RWPE1 (cell line): ENCODE measurements at regions not wholly inside any gene's neighbourhood (a gene's known extent, or its start where the extent isn't known, plus 50 kb on each side); places are given as distances from the start of the nearest gene placed in this dataset.

Experiments
- CTCF ChIA-PET: fragments of 350-600 bp; sonication (Branson Sonifier 250); formaldehyde crosslinking; extraction: SDS; loops from one replicate; lab custom pipeline; 2021; lab: Yijun Ruan, JAX
- POLR2A ChIA-PET: fragments of 400-600 bp; formaldehyde crosslinking; extraction: SDS; loops from one replicate; lab custom pipeline; 2020; ENCODE audit warnings: antibody characterized with exemption; ENCODE audit not compliant: low non-redundant PET; lab: Yijun Ruan, JAX
- DNase-seq: peaks from one replicate; pipeline ENCODE4 v3.0.0; 2012; ENCODE audit warnings: low spot score
- H3K27ac ChIP-seq: fragments of 450-650 bp; 2 replicates; pipeline ENCODE4 v1.5.1; 2017
- TF ChIP-seq, protein P1 (sequence below): fragments of 450-650 bp; conservative IDR thresholded peaks from 2 replicates; pipeline ENCODE4 v1.5.1; 2017; ENCODE audit warnings: low read depth, mild to moderate bottlenecking

DNA sequence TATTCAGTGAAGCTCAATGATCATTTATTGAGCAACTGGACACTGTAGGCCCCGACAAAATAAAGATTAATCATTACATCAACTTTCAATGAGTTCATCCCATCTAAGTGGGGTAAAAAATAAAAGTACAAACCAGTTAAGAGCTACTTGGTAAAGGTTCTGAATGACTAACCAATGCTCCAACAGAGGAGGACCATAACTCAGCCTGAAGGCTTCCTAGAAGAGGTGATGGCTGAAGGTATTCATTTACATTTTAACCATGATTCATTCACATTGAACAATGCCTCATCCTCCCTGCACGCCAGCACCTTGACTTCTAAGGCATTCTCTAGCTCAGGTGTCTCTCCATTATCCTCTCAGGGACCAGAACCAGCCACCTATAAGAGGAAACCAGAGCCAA, 201.4 kb downstream of the ZNF462 start:
- CTCF ChIA-PET, result interaction anchor here (0.7 kb wide), 1 partner anchor 13 kb away, joined by 3 read pairs; no protein-coding TSS in a partner anchor

DNA sequence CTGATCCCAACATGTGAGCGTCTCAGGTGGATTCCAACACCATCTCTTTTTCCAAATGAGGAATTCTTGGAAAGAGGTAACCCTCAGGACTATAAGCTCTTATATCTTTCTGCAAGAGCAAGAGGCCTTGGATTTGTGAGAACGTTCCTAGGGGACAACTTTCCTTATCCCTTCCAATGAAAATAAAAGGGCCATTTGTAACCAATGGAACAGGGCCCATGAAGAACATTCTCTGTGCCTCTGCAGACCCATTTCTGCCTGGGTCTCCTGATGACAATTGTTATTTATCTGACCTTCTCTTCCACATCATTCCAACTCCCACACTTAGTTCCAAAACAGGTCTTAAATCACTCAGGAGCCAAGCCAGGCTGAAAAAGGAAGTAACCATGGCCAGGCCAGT, 202.6 kb downstream of the ZNF462 start:
- ChIA-PET CTCF (no interaction called here), POLR2A (no interaction called here)
- no peak overlapping the region for H3K27ac ChIP-seq
- TF ChIP-seq, protein P1, sequence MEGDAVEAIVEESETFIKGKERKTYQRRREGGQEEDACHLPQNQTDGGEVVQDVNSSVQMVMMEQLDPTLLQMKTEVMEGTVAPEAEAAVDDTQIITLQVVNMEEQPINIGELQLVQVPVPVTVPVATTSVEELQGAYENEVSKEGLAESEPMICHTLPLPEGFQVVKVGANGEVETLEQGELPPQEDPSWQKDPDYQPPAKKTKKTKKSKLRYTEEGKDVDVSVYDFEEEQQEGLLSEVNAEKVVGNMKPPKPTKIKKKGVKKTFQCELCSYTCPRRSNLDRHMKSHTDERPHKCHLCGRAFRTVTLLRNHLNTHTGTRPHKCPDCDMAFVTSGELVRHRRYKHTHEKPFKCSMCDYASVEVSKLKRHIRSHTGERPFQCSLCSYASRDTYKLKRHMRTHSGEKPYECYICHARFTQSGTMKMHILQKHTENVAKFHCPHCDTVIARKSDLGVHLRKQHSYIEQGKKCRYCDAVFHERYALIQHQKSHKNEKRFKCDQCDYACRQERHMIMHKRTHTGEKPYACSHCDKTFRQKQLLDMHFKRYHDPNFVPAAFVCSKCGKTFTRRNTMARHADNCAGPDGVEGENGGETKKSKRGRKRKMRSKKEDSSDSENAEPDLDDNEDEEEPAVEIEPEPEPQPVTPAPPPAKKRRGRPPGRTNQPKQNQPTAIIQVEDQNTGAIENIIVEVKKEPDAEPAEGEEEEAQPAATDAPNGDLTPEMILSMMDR, result no peak
- no peak for DNase-seq

More for the DNA sequence above, 201.4 kb downstream of the ZNF462 start:
- POLR2A ChIA-PET, result no interaction called here
- no peak for DNase-seq
- TF ChIP-seq, protein P1, result no peak
- no peak overlapping the region for H3K27ac ChIP-seq

DNA sequence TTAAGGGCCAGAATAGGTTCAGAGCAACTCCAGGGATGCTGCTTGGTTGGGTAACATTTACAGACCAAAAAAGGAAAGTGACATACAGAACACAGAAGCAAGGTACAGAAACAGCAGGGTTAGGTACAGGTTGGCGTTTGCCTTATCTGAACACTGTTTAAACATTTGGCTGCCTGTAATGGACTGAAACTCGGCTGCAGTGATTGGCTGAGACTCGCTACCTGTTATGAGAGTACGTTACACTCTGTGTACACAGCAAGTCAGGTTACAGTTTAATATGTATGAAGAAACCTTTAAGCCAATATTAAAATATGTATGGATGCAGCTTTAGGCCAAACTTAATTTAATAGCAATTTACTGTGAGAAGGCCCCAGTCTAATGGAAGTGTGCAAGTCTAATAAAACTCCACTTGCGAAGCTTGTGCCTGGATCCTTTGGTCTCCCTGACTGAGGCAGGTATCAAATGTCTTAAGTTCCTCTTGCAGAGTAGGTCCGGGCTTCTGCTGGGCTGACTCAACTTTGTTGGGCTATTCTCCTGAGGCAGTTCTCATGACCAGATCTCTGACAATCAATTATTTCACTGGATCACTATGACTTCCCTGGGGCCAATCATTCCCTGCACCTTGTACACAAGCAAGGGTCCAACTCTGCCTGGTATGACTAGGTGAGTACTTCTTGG, 204.9 kb downstream of the ZNF462 start:
- POLR2A ChIA-PET, result no interaction called here
- no peak for DNase-seq
- no peak overlapping the region for H3K27ac ChIP-seq
- TF ChIP-seq, protein P1, result no peak
- CTCF ChIA-PET, result interaction anchor here (1.1 kb wide), 1 partner anchor 9 kb away, joined by 3 read pairs; no protein-coding TSS in a partner anchor

DNA sequence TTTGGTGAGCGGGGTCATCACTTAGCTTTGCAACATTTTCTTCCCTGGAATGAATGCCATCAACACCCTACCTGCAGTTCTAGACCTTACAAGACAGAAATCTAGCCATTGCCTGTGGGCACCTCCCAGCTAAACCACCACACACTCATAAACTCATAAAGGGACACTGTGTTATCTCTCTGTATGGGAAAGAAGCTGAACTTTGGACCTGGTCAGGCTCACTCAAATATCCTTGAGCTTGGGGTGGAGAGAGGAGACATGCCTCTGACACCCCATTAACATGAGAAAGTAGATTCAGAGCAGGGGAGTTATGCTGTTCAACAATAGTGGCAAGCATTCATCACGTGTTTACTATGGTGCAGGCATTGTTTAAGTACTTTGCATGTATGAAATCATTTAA, 205.6 kb downstream of the ZNF462 start:
- TF ChIP-seq, protein P1, result no peak
- no peak for DNase-seq
- H3K27ac ChIP-seq, result no peak overlapping the region
- POLR2A ChIA-PET, result no interaction called here
- CTCF ChIA-PET, result interaction anchor here (1.1 kb wide), 1 partner anchor 9 kb away, joined by 3 read pairs; no protein-coding TSS in a partner anchor

DNA sequence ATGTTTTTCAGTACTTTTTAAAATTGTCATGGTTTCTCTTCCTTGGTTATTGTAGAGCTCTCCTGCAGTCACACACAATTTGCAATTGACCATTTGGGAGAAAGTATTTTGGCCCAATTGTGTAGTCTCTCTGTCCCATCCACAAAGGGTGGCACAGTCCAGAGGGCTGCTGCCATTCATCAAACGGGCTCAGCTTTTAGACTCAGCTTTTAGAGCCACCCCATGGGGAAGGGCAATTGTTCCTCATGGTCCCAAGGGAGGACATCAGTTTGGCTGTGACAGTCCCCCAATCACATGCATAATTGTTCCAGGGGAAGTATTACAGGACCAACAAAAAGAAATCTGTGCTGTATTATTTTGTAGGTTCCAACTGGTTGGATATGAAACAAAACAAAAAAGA, 207.6 kb downstream of the ZNF462 start:
- ChIA-PET POLR2A (no interaction called here), CTCF (interaction anchor here (0.7 to 1.1 kb wide), 2 partner anchors 84 to 251 kb away, joined by 3 to 7 read pairs; no protein-coding TSS in a partner anchor)
- no peak for DNase-seq
- H3K27ac ChIP-seq, result no peak overlapping the region
- TF ChIP-seq, protein P1, result no peak

DNA sequence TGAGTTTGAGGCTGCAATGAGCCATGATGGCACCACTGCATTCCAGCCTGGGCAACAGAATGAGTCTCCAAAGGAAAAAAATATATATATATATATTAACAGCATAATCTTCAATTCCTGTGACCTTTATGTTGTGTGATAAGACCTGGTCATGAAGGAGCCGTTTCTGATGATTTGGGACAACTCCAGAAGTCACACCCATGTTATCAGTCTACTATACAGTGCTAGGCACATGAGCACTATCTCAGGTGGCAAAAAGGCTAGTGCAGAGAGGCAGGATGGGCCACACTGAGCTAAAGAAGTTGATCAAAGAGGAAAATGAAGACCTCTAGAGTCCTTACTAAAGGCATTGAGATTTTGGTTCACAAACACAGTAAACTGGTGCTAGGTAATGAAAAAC, 205.0 kb upstream of the RAD23B start:
- POLR2A ChIA-PET, result no interaction called here
- TF ChIP-seq, protein P1, result no peak
- DNase-seq, result no peak
- no peak overlapping the region for H3K27ac ChIP-seq
- CTCF ChIA-PET, result no interaction called here
